Ovary (tissue), 7 donors: ENCODE measurements at regions not wholly inside any gene's neighbourhood (a gene's known extent, or its start where the extent isn't known, plus 50 kb on each side); places are given as distances from the start of the nearest gene placed in this dataset.

Source experiments
- DNase-seq, 5 donors: peaks; one replicate each; pipeline ENCODE4 v3.0.0-alpha.2; 2019 to 2020
- H3K27ac ChIP-seq, 2 donors: fragments of 200-600 bp; one replicate each; pipeline versions ENCODE4 v1.5.1 to v1.8.0; 2019 to 2022
- H3K27me3 ChIP-seq: fragments of 200-600 bp; one replicate; pipeline ENCODE4 v1.8.0; 2022
- H3K36me3 ChIP-seq: fragments of 200-600 bp; sonication (generic); one replicate; pipeline ENCODE4 v1.5.1; 2019
- H3K4me1 ChIP-seq: one replicate; pipeline ENCODE4 v1.8.1; 2013; ENCODE audit warnings: mild to moderate bottlenecking, moderate library complexity; ENCODE audit not compliant: insufficient read depth
- H3K4me3 ChIP-seq: fragments of 200-600 bp; sonication (generic); one replicate; pipeline ENCODE4 v1.5.1; 2017
- H3K9me3 ChIP-seq, 2 donors: fragments of 200-600 bp in 1 of 2; sonication (generic) in 1 of 2; one replicate each; pipeline versions ENCODE4 v1.5.1 to v1.8.1; 2013 to 2019; ENCODE audit warnings: mild to moderate bottlenecking in 1 of 2, moderate library complexity in 1 of 2
- CTCF ChIP-seq, 3 donors: fragments of 450-650 bp in 2 of 3; fragments of 200-600 bp in 1 of 3; IDR thresholded peaks; one replicate each; pipeline versions ENCODE4 v1.5.1 to v1.8.0; 2016 to 2022; ENCODE audit warnings: antibody characterized with exemption in 3 of 3, mild to moderate bottlenecking in 1 of 3
- EP300 ChIP-seq: sonication (generic); formaldehyde crosslinking; IDR thresholded peaks from one replicate; pipeline ENCODE4 v1.6.1; 2017; ENCODE audit warnings: antibody characterized with exemption
- POLR2A ChIP-seq: fragments of 450-650 bp; IDR thresholded peaks from one replicate; pipeline ENCODE4 v1.6.1; 2017; ENCODE audit warnings: antibody characterized with exemption, mild to moderate bottlenecking, moderate library complexity
- WGBS, 3 donors: extraction: QIAGEN DNeasy Blood & Tissue Kit in 1 of 3; methylation state at CpG; one replicate each; pipeline versions ENCODE4 v1.1.5 to v1.1.7; 2013 to 2017; 5-methylcytosine and 5-hydroxymethylcytosine counted together
- intact Hi-C, 4 donors: fragments of 100-400 bp; cut with DNase I; formaldehyde crosslinking; loops; one replicate each; pipeline versions ENCODE4 v1.11.0 to v1.15.1; 2022 to 2023
- donor health status: DM: no; HTN: no; CAD: no; lungs with moderate emphysema.
- donor health status: DM: no; HTN: no; CAD: no.
- donor health status: Bipolar disorder and iron deficiency.
- donor health status: DM: no; HTN: no; CAD: no.
- donor health status: DM: yes; HTN: yes; CAD: no.

GRCh38 chr3:29138171-29138570 is 142.7 kb upstream of the RBMS3 start:
- H3K27ac ChIP-seq, result no peak overlapping the region
- H3K36me3 ChIP-seq, result no peaks in the 10 kb centered on the region
- no peak for DNase-seq
- intact Hi-C loops, result no loop called here
- no peaks in the 10 kb centered on the region for H3K27me3 ChIP-seq
- no peaks in the 10 kb centered on the region for H3K9me3 ChIP-seq
- no peak overlapping the region for H3K4me3 ChIP-seq
- WGBS, 3 donors, result 96 to 98% (median 97%) methylated on average over 1 of the region's 1 CpG
- TF ChIP-seq POLR2A (no peak), EP300 (no peak), CTCF (IDR thresholded peaks at IDR 0.05) (no peak)
- peaks cover 6% of the 10 kb centered on the region for H3K4me1 ChIP-seq

GRCh38 chr3:29140666-29141065 is 140.2 kb upstream of the RBMS3 start:
- intact Hi-C loops, result no loop called here
- H3K27ac ChIP-seq, result peak overlapping the region in 1 of 2 donors; percentile 21
- peak in 2 of 5 donors; percentile 20 to 21 for DNase-seq

GRCh38 chr3:29141197-29141917 is 139.5 kb upstream of the RBMS3 start:
- Histone ChIP-seq H3K27me3 (no peaks in the 10 kb centered on the region), H3K4me1 (peaks cover 6% of the 10 kb centered on the region), H3K36me3 (no peaks in the 10 kb centered on the region), H3K27ac (peak overlapping the region in 1 of 2 donors; percentile 30), H3K4me3 (no peak overlapping the region), H3K9me3 (no peaks in the 10 kb centered on the region)
- intact Hi-C loops, result no loop called here
- WGBS, 3 donors, result 11 to 25% (median 18%) methylated on average over 4 of the region's 4 CpGs
- TF ChIP-seq CTCF (IDR thresholded peaks at IDR 0.05), result no peak
- no peak for TF ChIP-seq EP300
- no peak for TF ChIP-seq POLR2A
- no peak for DNase-seq

More at GRCh38 chr3:29140666-29141065, 140.2 kb upstream of the RBMS3 start:
- H3K4me3 ChIP-seq, result no peak overlapping the region
- 4 to 7% (median 7%) methylated on average over 1 of the region's 1 CpG for WGBS, 3 donors
- TF ChIP-seq CTCF (IDR thresholded peaks at IDR 0.05) (no peak), EP300 (no peak), POLR2A (no peak)
- H3K9me3 ChIP-seq, result no peaks in the 10 kb centered on the region
- peaks cover 6% of the 10 kb centered on the region for H3K4me1 ChIP-seq
- no peaks in the 10 kb centered on the region for H3K27me3 ChIP-seq
- no peaks in the 10 kb centered on the region for H3K36me3 ChIP-seq

GRCh38 chr3:29141918-29142275 is 139.0 kb upstream of the RBMS3 start:
- 83 to 84% (median 84%) methylated on average over 2 of the region's 2 CpGs for WGBS, 3 donors

More at GRCh38 chr3:29141918-29142275, 139.0 kb upstream of the RBMS3 start:
- H3K9me3 ChIP-seq, result no peaks in the 10 kb centered on the region
- H3K4me1 ChIP-seq, result peaks cover 6% of the 10 kb centered on the region
- no peak for DNase-seq
- peak overlapping the region in 1 of 2 donors; percentile 30 for H3K27ac ChIP-seq
- TF ChIP-seq EP300 (no peak), CTCF (IDR thresholded peaks at IDR 0.05) (no peak), POLR2A (no peak)
- H3K4me3 ChIP-seq, result no peak overlapping the region
- intact Hi-C loops, result no loop called here
- H3K36me3 ChIP-seq, result no peaks in the 10 kb centered on the region
- no peaks in the 10 kb centered on the region for H3K27me3 ChIP-seq
